ENCODE measurements at regions not wholly inside any gene's neighbourhood (a gene's known extent, or its start where the extent isn't known, plus 50 kb on each side); places are given as distances from the start of the nearest gene placed in this dataset.

DNA sequence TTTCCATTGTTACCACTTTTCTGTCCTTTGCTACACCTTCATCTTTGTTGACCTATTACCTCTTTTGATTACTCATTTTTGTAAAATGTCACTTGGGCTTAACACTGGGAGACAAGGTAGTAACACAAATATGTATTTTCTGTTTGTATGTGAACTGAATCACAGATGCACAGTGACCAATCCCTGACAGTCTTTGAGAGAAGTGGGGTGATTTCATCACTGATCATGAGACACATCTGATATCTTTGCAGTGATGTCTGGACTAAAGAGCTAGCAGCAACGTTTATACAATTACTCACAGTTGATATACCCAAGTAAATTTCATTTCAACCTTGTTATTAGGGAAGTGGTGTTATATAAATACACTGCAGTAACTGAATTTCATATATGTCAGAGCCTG, 1397.4 kb upstream of the SPRY2 start:
- no peak for DNase-seq

DNA sequence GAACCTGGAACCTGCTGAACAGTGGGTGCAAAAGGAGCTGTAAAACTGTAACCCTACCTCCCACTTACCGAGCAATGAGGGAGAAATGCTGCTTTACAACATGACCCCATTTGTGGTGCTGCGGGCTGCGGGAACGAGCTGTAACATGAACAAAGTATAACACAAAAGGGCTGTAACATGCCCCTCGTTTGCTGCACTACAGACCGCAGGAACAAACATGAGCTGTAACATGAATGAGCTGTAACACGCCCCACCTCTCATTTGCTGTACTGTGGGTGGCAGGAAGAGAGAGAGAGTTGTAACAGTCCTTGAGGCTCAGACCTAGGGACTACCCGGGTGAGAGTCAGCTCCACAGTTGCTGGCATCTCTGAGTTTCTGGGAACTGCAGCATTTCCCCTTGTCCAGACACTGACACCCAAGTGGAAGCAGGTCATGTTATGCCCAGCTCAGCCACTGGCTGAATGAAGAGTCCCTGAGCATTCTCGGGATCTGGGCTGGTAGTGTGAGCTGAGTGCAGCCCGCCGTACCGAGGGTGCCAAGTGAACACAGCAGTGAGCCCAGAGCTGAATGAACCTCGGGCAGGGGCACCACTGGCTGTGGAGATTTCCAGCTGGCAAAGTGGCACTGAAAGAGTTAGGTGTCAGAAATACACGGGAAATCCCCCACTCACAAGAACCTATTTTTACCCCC, 1385.3 kb upstream of the SPRY2 start:
- DNase-seq = no peak

DNA sequence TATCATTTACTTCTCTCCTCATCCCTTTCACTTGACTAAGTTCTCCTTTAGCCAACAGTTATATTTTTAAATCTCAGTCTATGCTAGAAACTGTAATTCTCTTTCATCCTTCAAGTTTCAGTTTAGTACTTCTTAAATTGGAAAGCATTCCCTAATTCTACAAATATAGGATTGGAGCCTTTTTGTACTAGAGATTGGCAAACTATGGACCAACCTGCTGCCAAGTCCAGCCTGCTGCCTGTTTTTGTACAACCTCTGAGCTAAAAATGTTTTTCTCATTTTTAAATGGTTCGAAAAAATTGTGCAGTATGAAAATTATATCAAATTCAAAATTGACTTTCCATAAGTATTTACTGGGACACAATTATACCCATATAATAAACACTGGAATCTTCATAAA, 1381.5 kb upstream of the SPRY2 start:
- DNase-seq = no peak

DNA sequence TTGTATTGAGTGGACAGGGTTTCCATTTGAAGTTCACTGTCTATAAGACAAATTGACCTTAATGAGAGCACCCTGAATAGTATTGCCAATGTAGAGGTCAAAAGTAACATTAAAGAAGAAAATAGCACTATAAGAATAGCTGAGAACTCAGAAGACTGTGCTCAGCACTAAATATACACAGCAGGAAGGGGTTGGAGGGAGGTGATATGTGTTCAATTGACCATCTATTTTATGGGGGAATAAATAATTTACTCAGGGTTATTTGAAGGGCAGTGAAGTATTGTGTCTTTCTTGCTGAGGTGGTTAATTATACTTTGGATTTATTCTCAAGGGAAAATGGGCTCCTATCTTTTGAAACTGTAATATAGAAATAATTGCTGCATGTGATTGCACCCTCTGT, 1380.5 kb upstream of the SPRY2 start:
- DNase-seq = no peak

DNA sequence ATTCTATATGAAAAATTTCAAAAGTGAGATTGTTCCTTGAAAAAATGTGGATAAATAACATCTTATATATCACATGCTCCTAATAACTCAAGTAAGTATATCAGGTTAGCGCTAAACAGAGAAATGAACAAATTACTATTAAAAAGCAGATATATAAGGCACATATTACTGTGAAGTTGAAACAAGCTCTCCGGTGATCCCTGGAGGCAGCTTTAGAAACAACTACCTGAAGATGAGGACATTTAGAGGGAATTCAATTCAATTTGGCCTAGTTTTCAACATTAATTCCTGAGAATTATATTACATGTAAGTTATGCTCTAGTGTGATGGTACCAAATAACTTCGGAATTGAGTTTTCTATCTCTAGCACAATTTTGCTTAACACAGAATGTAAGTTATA, 1373.6 kb upstream of the SPRY2 start:
- no peak for DNase-seq

DNA sequence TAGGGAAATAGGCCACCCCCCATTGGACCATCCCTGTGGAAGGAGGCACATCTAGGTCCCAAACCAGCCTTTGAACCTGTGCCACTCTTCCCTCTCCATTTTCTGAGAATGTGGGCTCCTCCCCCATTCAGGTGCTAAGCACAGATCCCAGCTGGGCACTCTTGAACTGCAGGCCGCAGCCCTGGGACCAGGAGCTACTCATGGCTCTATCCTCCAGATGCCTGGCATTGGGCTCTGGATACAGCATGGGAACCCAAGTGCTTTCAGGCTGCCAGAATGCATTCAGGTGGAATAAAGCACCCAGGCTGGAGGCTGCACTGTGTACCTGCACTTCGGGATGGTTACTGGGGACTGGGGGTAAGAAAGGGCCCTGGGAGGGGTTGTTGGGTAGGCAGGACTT, 1372.3 kb upstream of the SPRY2 start:
- no peak for DNase-seq

DNA sequence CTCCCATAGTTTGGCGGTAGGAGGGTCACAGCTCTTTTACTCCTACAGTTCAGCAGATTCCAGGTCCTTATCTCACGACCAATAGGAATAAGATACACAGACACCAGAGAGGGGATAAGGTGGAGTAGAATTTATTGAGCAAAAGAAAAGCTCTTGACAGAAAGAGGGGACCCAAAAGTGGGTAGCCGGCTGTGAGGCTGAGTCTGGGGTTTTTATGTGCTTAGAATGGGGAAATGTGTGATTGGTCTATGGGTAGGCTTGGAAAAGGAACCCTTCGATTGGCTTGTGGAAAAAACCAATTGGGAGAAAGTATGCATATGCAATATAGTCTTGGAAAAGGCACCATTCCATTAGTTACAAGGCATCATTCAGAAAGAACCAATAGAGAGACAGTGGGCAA, 1356.9 kb upstream of the SPRY2 start:
- no peak for DNase-seq

DNA sequence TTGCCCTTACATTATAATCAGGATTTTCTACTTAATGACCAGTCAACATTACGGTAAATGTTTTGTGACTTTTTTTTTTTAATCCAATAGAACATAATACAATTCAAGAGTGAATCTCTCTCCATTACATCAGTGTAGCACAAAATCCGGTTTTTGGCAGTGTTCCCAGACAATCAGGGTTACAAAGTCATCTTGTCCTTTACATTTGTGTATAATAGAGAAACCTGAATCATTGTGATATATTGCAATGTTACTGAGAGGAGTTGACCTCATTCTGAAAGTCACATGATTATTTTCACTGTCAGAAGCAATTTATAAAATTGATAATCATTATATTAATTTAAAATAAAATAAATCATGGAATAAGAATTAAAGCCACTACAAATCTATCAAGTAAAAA, 1346.0 kb upstream of the SPRY2 start:
- DNase-seq = no peak

DNA sequence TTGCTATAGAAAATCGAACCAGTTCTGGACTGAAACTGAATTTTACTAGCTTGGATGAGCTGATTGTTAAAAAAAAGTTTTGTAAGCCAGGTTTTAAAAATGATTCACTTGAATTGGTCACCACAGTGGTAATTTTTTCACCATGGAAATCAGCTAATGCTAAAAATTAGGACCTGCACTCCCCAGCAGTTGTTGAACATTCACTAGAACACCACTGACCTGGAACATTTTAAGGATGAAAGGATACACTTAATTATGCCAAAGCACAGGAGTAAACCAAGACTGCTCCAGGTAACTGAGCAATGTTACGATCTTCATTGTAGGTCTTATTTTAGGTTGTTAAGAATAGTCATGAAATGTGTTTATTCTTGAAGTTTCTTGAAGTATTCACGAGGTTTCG, 1342.6 kb upstream of the SPRY2 start:
- no peak for DNase-seq

DNA sequence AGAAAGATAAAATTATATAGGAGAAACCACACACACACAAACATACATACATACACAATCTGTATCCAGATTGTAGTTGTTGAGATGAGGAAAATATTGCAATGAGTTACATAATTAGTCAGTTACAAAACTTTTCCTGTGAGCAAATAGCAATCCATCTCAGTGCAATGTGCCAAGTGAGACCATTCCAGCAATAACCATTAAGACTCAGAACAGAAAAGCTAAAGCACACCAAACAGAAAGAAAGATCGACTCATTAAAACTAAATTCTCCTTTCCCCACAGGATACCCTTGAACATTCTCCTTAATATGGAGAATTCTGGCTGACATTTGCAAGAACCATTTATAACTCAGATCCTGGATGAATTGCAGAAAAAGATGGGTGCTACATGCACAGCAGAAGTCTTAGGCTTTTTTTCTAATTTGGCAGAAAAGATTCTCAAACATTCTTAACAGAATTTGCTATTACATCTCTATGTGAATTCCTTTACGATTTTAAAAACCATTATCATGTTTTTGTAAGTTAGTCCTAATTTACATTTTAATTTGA, 1341.2 kb upstream of the SPRY2 start:
- DNase-seq = no peak

DNA sequence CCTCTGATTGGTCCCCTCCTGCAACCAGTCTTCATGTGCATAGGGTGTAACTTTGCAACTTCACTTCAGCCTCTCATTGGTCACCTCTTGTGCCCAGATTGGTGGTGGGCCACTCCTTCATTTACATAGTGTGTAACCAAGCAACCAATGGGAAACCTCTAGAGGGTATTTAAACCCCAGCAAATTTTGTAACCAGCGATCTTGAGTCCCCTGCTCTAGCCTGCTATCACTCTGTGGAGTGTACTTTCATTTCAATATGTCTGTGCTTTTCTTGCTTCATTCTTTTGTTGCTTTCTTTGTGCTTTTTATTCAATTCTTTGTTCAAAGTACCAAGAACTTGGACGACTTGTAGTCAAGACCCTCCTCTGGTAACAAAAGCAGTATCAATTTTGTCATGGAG, 1336.9 kb upstream of the SPRY2 start:
- DNase-seq = no peak

DNA sequence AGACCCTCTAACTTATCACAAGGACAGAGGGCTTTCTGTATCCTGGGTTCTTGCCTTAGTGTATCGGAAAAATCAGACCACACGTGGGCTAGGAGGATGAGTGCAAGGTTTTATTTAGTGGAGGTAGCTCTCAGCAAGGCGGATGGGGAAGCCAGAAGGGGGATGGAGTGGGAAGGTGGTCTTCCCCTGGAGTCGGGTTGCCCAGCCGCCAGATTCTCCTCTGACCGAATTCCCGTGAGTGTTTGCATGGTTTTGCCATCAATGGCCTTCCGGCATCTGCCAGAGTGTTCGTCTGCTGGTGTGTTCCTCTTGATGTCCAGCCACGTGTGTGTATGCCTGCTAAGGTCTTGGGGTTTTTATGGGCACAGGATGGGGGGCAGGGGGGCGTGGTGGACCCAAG, 1335.1 kb upstream of the SPRY2 start:
- no peak for DNase-seq

DNA sequence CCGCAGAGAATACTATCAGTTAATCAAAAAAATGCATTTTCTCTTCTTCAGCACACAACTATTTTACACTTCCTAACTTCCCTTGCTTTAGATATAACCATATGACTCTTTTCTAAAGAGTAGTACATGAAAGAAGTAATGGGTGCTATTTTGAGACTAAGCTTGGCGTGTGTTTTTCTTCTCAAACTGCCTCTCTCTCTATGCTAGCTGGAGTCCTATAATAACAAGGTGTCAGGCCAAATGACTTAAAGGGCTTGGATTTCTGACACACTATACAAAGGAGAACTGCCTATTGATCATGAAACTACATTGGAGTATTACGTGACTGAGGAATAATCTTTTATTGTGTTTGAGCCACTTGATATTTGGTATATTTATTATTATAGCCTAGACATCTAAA, 1330.1 kb upstream of the SPRY2 start:
- no peak for DNase-seq

DNA sequence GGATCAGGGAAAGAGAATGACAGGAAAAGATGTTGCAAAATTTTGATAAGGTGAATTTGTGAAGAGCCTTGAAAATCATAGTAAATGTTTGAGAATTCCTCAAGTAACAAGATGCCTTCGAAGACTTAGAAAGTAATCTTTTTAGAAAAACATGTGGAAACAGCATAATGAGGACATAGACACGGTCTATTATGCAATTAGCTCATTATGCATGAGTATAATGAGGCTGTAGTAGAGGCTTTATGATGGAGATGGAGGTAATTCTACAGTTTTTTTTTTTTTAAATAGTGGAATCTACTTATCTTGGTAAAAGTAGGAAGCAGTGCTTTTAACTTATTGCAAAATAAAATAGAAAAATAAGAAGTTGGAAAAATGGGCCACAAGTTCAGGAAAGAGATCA, 1329.1 kb upstream of the SPRY2 start:
- DNase-seq = no peak

DNA sequence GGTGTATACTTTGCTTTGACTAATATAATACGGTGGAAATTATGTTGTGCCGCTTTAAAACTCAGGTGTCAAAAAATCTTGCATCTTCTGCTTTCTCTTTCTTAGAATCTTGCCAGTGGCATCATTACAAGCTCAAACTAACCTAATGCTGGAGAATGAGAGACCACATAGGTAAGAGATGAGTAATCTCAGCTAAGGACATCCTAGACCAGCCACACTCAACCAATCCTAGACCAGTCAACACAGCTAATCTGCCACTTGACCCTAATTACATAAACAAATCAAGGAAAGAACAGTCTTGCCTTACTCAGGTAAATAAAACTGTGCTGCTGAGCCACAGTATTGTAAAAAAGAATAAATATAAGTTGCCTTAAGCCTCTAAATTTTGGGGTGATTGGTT, 1323.9 kb upstream of the SPRY2 start:
- DNase-seq = no peak

DNA sequence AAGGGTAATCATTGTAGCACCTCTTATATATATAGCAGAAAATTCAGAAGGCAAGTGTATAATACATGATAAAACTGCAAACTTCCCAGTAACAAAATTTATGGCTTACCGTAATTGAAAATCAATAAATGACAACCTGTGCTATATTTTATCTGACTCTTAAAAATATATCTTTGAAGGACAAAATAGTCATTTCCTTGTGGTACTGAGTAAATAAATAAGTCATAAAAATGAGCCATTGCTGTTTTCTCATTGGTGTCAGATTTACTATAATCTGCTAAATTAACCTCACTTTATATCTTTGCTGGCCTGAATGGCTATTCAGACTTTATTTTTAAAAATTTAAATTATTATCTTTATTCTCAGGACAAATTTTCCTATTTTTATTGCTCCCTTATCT, 1319.1 kb upstream of the SPRY2 start:
- DNase-seq = no peak

DNA sequence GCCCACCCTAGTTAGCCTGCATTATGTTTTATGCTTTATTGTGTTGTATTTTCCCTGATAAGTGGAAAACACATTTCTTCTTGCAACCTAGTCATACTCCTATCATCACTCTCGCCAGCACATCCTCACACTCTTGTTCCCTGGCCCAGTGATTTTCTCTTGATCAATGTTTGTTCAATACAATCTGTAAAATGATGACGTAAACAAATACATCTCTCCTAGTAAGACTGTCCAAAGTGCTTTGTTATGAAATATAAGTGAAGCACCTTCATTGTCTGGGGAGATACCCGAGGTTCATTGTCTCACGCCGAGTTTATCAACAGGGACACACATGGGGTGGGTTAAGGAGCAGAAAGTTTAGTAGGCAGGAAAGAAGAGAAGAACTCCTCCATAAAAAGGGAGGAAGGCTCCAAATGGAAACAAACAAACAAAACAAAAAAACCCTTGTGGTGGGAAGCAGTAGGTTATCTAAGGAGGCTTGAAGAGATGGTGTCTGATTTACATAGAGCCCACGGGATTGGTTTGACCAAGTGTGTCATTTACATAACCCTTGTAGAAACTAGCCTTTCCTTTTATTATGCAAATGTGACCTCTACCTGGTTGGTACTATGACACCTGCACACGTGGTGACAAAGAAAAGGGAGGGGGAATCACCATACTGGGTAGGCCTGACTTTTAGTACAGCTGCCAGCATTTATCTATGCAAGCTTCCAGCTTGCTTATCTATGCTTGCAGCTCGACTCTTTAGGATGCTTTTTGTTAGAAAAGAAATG, 1317.9 kb upstream of the SPRY2 start:
- no peak for DNase-seq

DNA sequence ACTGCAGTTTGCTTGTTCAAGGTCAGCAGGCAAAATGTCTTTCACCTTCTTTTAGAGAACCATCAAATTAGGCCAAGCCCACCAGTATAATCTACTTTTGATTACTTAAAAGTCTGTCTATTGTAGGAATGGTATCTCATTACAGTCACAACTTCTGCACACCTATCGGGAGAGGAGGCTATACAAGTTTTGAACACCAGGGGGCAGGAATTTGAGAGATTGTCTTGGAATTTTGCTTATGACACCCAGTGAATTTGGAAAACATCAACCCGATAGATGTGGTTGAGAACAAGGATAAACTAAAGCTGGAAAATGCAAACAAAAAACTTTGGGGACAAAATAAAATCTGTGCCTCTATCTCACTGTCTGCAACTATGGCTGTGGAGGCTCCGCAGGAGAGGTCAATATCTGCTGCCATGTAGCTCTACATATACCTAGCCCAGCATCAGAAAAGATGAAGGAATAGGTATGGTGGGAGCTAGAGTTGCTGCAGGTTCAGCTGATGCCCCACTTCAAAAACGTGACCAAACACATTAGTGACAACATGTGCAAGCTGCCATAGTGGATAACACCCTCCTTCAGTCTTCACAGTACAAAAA, 1299.2 kb upstream of the SPRY2 start:
- no peak for DNase-seq

DNA sequence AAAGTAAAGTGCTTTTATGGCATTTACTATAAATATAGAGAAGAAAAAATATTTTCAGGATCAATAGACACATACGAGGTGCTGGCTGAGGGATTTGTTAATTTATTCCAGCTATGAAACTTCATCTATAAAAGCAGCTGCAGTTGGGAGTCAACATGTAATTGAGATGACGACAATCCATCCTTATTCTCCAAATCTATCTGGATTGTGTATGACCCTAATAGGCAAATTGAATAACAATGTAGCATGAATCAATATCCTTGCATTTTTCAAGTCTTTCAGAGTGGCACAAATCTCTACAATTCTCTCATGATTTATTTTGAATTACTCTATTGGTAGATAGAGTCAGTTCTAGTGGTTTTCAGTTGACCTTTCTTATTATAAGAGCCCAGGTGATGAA, 1296.5 kb upstream of the SPRY2 start:
- no peak for DNase-seq

DNA sequence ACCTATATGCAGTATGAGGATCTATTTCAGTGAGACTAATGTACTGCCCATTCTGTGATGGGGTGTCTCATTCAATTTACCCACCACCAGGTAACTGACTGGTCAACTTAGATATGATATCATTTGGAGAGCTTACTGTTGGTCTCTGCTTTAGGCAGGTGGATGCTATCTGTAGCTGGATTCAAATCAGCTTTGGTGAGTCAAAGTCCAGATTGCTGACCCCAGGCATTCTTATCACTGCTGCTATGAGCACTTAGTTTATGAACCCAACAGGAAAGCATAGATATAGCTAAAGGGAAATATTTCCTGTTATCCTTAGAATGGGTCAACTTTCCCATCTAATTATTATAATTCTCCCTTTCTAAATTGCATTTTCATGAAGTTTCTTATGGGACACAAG, 1295.2 kb upstream of the SPRY2 start:
- DNase-seq = no peak

DNA sequence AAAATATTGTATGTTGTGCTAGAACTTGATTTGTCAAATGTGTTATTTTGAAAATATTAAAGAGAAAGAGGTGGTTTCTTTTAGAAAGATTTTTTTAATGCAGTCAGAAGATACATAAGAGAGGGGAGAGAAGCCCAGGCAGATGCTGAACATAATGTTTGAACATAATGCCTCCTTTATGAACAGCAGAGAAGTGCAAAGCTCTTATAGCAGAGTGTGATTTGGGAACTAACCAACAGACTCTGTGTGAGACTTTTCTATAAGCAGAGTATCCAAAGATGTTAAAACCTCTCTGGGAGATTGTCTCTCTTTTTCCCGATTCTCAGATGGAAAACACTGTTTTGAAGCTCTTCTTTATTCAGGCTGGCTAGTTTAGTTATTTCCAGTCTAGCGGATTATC, 1274.1 kb upstream of the SPRY2 start:
- DNase-seq = no peak

DNA sequence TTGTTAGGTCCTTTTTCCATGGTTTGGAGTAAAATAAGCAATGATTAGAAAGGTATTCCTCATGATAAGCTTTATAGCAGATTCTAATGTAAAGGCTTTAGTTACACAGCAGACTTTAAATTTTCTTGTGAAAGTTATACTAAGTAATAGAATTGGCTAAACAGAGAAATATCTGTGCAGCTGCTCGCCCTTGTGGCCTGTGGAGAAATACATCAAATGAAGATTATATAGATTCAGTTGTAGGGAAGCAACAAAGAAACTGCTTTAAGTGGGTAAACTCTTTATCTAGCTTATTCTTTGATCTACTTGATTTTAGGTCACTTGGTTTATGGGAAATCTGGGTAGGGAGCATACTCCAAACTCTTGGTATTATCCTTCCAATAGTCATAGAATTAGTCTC, 1269.7 kb upstream of the SPRY2 start:
- no peak for DNase-seq

DNA sequence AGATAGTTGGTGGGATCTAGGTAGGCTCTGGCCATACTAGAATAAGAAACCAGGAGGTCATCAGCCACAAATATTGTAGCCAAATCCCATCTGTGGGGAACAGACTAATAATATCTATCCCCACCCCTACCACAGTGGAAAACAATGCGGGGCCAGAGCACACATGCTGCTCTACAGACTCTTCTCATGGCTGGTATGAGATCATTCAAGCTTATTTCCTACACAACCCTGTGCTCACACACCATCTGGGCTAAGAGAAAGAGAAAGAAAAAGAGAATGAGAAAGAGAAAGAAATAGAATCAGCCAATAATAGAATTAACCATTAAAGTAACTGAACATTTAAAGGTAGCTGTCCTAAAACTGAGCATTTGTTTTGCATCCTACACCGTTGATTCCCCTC, 1268.4 kb upstream of the SPRY2 start:
- DNase-seq = no peak

DNA sequence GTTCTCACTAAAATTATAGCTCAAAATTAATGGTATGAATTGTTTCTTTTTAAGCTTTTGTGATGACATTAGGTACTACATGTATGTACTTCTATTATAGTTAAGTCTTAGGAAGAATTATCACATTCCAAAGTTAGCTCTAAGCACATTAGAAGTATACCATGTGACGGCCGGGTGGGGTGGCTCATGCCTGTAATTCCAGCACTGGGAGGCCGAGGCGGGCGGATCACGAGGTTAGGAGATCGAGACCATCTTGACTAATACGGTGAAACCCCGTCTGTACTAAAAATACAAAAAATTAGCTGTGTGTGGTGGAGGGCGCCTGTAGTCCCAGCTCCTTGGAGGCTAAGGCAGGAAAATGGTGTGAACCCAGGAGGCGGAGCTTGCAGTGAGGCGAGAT, 1265.1 kb upstream of the SPRY2 start:
- DNase-seq = no peak
